ENCODE measurements at regions not wholly inside any gene's neighbourhood (a gene's known extent, or its start where the extent isn't known, plus 50 kb on each side); places are given as distances from the start of the nearest gene placed in this dataset.

- no peaks in the 10 kb centered on the region for H4K20me1 ChIP-seq (ENCODE audit: insufficient read depth, low read length)
- TF ChIP-seq EZH2 (IDR thresholded peaks at IDR 0.05; ENCODE audit: borderline replicate concordance, low read length) (no peak), CTCF (IDR thresholded peaks at IDR 0.05; ENCODE audit: low read length) (no peak)
- no peak overlapping the region for H3K9ac ChIP-seq (ENCODE audit: low read length)
- H3K27me3 ChIP-seq (ENCODE audit: insufficient read depth, low read length) = no peaks in the 10 kb centered on the region
- H3K4me2 ChIP-seq (ENCODE audit: low read length) = no peak overlapping the region
- H3K4me3 ChIP-seq (ENCODE audit: low read depth, low read length, poor library complexity, severe bottlenecking) = no peak overlapping the region
- no peaks in the 10 kb centered on the region for H3F3A ChIP-seq (ENCODE audit: insufficient read depth, low read length)
- no peaks in the 10 kb centered on the region for H3K4me1 ChIP-seq (ENCODE audit: insufficient read depth, low read length, severe bottlenecking)
- H3K9me2 ChIP-seq (ENCODE audit: low read depth, low read length) = no peaks in the 10 kb centered on the region
- no peaks in the 10 kb centered on the region for H3K79me2 ChIP-seq (ENCODE audit: insufficient read depth, low read length)
- H3K36me3 ChIP-seq (ENCODE audit: insufficient read depth, low read length) = no peaks in the 10 kb centered on the region
- no peak overlapping the region for H2AFZ ChIP-seq (ENCODE audit: low read length)
- no peaks in the 10 kb centered on the region for H3K9me3 ChIP-seq (ENCODE audit: low read length)
- H3K27ac ChIP-seq (ENCODE audit: low read depth, low read length, poor library complexity, severe bottlenecking) = no peak overlapping the region
Observed at GRCh38 chr2:138239902-138240491, 261.6 kb upstream of the SPOPL start.

- Histone ChIP-seq H2AFZ (ENCODE audit: low read length) (no peak overlapping the region), H3K79me2 (ENCODE audit: insufficient read depth, low read length) (no peaks in the 10 kb centered on the region), H3K27me3 (ENCODE audit: insufficient read depth, low read length) (no peaks in the 10 kb centered on the region), H3K4me3 (ENCODE audit: low read depth, low read length, poor library complexity, severe bottlenecking) (no peak overlapping the region), H3K4me1 (ENCODE audit: insufficient read depth, low read length, severe bottlenecking) (no peaks in the 10 kb centered on the region), H3K9ac (ENCODE audit: low read length) (no peak overlapping the region), H3K27ac (ENCODE audit: low read depth, low read length, poor library complexity, severe bottlenecking) (no peak overlapping the region), H3K4me2 (ENCODE audit: low read length) (no peak overlapping the region), H3K36me3 (ENCODE audit: insufficient read depth, low read length) (no peaks in the 10 kb centered on the region), H3K9me2 (ENCODE audit: low read depth, low read length) (no peaks in the 10 kb centered on the region), H4K20me1 (ENCODE audit: insufficient read depth, low read length) (no peaks in the 10 kb centered on the region), H3K9me3 (ENCODE audit: low read length) (no peaks in the 10 kb centered on the region), H3F3A (ENCODE audit: insufficient read depth, low read length) (no peaks in the 10 kb centered on the region)
- TF ChIP-seq CTCF (IDR thresholded peaks at IDR 0.05; ENCODE audit: low read length) = no peak
- TF ChIP-seq EZH2 (IDR thresholded peaks at IDR 0.05; ENCODE audit: borderline replicate concordance, low read length) = no peak
Observed at GRCh38 chr2:138243372-138243771, 258.2 kb upstream of the SPOPL start.

- Histone ChIP-seq H3K36me3 (ENCODE audit: insufficient read depth, low read length) (no peaks in the 10 kb centered on the region), H3K4me3 (ENCODE audit: low read depth, low read length, poor library complexity, severe bottlenecking) (no peak overlapping the region), H3K9me2 (ENCODE audit: low read depth, low read length) (no peaks in the 10 kb centered on the region), H4K20me1 (ENCODE audit: insufficient read depth, low read length) (no peaks in the 10 kb centered on the region), H3K9me3 (ENCODE audit: low read length) (no peaks in the 10 kb centered on the region), H3K27me3 (ENCODE audit: insufficient read depth, low read length) (no peaks in the 10 kb centered on the region), H3K27ac (ENCODE audit: low read depth, low read length, poor library complexity, severe bottlenecking) (no peak overlapping the region), H3K9ac (ENCODE audit: low read length) (no peak overlapping the region), H2AFZ (ENCODE audit: low read length) (no peak overlapping the region), H3F3A (ENCODE audit: insufficient read depth, low read length) (no peaks in the 10 kb centered on the region), H3K79me2 (ENCODE audit: insufficient read depth, low read length) (no peaks in the 10 kb centered on the region), H3K4me1 (ENCODE audit: insufficient read depth, low read length, severe bottlenecking) (no peaks in the 10 kb centered on the region), H3K4me2 (ENCODE audit: low read length) (no peak overlapping the region)
- TF ChIP-seq CTCF (IDR thresholded peaks at IDR 0.05; ENCODE audit: low read length) (no peak), EZH2 (IDR thresholded peaks at IDR 0.05; ENCODE audit: borderline replicate concordance, low read length) (no peak)
Observed at GRCh38 chr2:138244501-138244925, 257.1 kb upstream of the SPOPL start.
